ENCODE measurements at regions not wholly inside any gene's neighbourhood (a gene's known extent, or its start where the extent isn't known, plus 50 kb on each side); places are given as distances from the start of the nearest gene placed in this dataset.

DNA sequence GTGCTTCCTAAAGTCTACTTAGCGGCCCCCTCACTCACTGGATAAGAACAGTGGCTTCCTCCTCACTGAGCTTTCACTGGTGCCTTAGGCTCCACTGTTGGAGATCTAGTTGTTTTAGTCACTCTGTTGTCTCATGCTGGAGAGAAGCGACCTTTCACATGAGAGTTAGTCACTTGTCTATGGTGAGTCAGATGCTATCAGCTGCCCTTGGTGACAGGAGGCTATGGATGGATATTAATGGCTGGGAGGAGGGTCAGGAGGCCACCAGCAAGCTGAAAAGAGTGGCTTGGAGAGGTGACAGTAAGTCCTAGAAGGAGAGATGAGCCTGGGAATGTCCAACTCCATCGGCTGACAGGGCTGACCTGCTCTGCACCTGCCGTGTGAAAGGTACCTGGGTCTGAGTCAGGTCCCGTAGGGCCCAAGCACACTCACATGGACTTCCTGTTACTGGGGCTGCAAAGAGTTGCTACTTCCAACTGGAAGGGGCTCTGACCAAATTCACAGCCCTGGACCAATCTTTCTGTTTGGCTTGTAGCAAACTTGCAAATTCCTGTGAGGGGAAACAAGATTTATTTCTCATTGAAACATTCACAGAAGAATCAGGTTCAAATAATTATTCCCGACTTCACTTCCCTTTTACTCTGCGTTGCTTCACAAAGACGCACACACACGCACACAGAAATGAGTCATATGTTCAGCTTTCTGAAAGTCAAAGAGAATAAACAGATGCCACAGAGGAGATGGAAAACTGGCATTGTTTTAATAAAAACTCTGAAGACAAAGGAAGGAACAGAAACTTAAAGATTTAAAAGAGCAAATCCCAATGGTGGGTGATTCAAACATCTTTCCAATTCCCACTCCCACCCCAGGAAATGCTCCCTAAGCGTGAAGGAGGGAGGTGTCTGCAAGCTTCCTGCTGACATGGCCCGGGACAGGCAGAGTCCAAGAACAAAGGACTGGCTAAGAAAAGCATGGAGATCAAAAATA is 203.5 kb upstream of the TWIST2 start:
- TF ChIP-seq, protein P1, sequence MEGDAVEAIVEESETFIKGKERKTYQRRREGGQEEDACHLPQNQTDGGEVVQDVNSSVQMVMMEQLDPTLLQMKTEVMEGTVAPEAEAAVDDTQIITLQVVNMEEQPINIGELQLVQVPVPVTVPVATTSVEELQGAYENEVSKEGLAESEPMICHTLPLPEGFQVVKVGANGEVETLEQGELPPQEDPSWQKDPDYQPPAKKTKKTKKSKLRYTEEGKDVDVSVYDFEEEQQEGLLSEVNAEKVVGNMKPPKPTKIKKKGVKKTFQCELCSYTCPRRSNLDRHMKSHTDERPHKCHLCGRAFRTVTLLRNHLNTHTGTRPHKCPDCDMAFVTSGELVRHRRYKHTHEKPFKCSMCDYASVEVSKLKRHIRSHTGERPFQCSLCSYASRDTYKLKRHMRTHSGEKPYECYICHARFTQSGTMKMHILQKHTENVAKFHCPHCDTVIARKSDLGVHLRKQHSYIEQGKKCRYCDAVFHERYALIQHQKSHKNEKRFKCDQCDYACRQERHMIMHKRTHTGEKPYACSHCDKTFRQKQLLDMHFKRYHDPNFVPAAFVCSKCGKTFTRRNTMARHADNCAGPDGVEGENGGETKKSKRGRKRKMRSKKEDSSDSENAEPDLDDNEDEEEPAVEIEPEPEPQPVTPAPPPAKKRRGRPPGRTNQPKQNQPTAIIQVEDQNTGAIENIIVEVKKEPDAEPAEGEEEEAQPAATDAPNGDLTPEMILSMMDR (IDR thresholded peaks at IDR 0.05; ENCODE audit: insufficient read depth, low read depth, low read length) = no peak
- H3K4me3 ChIP-seq (ENCODE audit: low read depth, low read length) = no peak overlapping the region
- peak; percentile 90 for DNase-seq (ENCODE audit: low read depth)

DNA sequence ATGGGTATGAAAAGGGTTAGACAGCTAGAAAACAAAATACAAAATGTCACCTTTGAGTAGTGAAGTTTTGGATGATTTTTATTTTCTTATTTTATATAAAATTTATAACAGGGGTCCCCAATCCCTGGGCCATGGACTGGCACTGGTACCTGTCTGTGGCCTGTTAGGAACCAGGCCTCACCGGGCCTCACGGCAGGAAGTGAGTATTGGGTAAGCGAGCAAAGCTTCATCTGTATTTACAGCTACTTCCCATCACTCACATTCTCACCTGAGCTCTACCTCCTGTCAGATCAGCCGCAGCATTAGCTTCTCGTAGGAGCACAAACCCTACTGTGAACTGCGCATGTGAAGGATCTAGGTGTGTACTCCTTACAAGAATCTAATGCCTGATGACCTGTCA is 202.8 kb upstream of the TWIST2 start:
- DNase-seq (ENCODE audit: low read depth) = no peak
- no peak overlapping the region for H3K4me3 ChIP-seq (ENCODE audit: low read depth, low read length)
- TF ChIP-seq, protein P1 (IDR thresholded peaks at IDR 0.05; ENCODE audit: insufficient read depth, low read depth, low read length) = no peak

DNA sequence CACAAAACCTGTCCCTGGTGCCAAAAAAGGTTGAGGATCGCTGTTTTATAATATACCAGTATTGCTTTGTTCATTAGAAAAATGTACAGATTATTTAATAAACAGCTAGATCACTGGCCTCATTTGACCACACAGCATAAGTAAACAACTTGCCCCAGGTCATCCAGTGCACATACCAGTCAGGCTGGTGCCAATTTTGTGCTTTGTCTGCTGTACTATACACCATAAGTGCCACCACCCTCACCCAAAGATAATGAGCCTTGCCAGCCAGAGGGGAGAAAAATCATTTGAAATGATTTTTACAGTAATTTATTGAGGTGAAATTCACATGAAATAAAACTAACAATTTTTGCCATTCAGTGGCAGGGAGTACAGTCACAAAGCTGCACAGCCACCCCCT is 202.2 kb upstream of the TWIST2 start:
- TF ChIP-seq, protein P1 (IDR thresholded peaks at IDR 0.05; ENCODE audit: insufficient read depth, low read depth, low read length) = no peak
- H3K4me3 ChIP-seq (ENCODE audit: low read depth, low read length) = no peak overlapping the region
- DNase-seq (ENCODE audit: low read depth) = no peak

DNA sequence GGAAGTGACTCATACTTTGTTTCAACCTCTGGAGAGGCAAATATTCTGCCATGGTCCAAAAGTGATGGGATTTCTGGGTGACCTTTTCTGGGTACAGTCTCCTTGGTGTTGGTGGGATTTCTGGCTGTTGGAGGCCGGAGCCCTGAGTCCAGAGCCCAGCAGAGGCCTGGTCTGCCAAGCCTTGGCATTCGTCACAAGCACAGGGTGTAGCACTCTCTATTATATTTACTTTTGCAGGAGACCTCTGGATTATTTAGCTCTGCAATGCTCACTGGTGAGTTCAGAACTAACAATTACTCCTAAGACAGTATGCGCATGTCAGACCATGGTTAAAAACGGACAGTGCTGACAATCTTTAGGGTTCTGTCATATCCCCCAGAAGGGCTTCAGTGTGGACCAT is 201.6 kb upstream of the TWIST2 start:
- no peak overlapping the region for H3K4me3 ChIP-seq (ENCODE audit: low read depth, low read length)
- no peak for DNase-seq (ENCODE audit: low read depth)
- TF ChIP-seq, protein P1 (IDR thresholded peaks at IDR 0.05; ENCODE audit: insufficient read depth, low read depth, low read length) = no peak

DNA sequence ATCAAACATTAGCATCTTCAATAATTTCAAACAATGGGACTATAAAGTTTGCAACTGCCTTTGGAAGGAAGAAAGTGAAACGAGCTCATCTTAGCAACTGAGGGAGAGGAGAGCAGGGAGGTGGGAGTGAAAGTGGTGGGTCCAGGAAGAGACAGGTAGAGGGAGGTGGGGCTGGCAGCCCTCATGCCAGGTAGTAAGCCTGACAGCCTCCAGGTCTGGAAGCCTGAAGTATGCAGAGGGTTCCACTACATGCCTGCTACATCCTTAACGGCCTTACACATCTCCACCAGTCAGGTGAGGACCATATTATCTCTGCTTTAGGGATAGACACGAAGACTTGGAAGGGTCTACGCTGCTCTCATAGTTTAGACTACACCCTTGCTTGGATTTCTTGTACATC is 201.1 kb upstream of the TWIST2 start:
- DNase-seq (ENCODE audit: low read depth) = no peak
- TF ChIP-seq, protein P1 (IDR thresholded peaks at IDR 0.05; ENCODE audit: insufficient read depth, low read depth, low read length) = no peak
- no peak overlapping the region for H3K4me3 ChIP-seq (ENCODE audit: low read depth, low read length)

DNA sequence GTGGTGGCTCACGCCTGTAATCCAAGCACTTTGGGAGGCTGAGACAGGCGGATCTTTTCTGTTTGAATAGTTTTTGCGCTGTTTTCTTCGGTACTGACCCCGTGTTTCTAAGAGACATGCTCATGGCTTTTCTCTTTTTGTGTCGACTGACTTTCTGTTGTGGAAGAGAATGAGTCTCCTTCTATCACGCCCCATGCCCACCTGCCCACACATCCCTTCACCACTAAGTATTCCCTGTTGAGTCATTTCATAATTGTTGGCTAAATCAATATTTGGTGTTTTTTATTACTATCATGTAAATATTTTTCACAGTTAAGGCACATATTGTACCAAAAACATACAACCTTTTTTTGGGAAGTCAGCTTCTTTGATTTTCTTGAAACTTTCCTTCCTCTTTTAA is 198.8 kb upstream of the TWIST2 start:
- DNase-seq (ENCODE audit: low read depth) = no peak
- TF ChIP-seq, protein P1 (IDR thresholded peaks at IDR 0.05; ENCODE audit: insufficient read depth, low read depth, low read length) = no peak
- H3K4me3 ChIP-seq (ENCODE audit: low read depth, low read length) = no peak overlapping the region

Data from fibroblast of villous mesenchyme (primary cell).